HuH-7 (cell line): ENCODE measurements at regions not wholly inside any gene's neighbourhood (a gene's known extent, or its start where the extent isn't known, plus 50 kb on each side); places are given as distances from the start of the nearest gene placed in this dataset.
"Not testable (repeated sequence)": the region's sequence is repeated elsewhere in the genome, so short reads cannot be mapped to it uniquely, and the experiment has no call there.

Source experiments
- DNase-seq: peaks from one replicate; pipeline ENCODE4 v3.0.0; 2011; ENCODE audit warnings: low spot score

DNA sequence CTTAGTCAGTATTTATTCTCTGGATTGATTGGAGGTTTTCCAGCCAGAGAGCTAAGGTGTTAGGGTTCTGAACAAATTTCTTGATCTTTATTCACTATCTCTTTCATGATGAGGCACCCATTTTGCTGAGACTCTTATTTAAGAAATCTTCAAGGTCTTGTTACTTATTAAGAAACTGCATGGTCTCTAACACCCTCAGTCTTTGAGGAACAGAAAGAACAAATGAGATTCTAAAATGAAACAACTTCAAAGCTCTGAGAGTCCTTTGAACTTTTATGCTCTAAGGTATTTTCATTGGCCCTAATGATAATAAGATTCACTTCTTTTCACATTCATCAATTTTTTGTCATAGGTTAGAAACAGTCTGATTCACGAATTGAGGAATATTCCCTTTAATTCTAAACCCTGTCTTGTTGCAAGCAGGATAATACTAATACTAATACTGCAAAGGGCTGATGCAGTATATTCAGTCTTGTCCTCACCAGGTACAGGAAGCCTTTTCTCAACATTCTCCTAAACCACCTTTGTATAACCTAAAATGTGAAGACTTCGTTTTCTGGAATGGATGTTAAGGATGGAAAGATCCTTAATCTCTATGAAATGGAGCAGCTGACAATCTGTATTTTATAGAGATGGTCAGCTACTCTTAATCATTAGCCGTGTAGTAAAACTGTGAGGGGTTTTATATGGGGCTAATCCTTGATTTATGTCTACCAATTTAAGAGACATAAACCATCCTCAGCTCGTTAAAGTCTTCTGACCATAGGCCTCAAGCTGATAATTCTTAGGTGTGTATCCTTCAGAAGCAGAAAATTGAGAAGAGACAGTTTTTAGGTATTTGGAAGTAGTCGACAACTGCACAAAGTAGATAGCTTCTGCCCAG, 198.3 kb downstream of the OTOL1 start:
- DNase-seq: no peak

DNA sequence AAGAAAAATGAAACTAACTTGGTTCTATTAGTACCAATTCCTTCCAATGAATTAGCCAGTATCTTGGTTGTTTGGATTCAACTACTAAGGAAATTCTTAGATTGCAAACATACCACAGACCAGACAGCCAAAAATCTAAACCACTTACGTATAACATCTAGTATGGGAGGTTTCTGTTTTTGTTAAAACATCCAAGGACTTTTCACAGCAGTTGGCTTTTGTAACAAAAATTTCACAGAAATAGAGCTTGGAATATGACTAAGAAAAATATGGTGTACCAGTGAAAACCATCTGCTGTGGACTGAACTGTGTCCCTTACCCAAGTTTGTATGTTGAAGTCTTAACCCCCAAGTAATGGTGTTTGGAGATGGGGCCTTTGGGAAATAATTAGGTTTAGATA, 199.2 kb downstream of the OTOL1 start:
- no peak for DNase-seq

DNA sequence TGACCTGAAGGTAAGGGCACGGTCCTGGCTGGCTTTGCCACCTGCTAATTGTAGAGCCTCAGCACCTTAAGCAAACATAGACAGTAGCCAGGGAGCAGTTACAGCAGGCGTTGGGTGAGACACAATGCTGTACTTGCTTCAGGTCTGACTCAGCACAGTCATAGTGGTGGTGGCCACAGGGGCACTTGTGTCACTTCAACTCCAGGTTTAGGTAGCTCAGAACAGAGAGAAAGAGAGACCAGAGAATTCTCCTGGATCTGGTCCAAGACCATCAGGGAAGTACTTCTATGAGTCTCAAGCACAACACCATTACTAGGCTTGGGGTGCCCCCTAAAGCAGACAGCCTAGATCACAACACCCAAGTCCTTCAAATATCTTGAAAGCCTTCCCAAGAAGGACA, 204.4 kb downstream of the OTOL1 start:
- no peak for DNase-seq

DNA sequence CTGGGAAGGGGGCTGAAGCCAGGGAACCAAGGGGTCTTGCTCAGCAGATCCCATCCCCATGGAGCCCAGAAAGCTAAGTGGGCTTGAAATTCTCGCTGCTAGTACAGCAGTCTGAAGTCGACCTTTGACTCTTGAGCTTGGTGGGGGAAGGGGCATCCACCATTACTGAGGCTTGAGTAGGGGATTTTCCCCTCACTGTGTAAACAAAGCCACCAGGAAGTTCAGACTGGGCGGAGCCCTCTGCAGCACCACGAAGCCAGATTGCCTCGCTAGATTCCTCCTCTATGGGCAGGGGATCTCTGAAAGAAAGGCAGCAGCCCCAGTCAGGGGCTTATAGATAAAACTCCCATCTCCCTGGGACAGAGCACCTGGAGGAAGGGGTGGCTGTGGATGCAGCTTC, 210.6 kb downstream of the OTOL1 start:
- DNase-seq: not testable (repeated sequence)

- no peak for DNase-seq
These were observed 217.1 kb downstream of the OTOL1 start for GRCh38 chr3:161713731-161714130.

DNA sequence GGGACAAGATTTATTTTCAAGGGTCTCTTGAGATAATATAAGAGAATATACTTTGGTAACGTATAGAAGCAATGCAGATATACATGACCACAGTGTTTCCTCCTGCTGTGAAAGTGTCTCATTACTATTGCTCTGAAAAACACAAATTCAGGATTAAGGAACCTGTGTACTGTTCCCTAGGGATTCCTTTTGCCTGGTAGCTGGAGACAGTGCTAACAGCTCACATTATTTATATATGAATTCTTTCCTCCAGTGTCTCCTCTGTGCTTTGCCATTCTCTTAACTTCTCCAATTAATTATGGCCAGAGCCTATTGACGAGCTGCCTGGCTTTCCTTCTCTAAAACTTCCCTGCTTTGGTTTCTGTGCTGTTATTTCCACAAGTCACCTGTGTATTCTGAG, 235.4 kb downstream of the OTOL1 start:
- DNase-seq: no peak

DNA sequence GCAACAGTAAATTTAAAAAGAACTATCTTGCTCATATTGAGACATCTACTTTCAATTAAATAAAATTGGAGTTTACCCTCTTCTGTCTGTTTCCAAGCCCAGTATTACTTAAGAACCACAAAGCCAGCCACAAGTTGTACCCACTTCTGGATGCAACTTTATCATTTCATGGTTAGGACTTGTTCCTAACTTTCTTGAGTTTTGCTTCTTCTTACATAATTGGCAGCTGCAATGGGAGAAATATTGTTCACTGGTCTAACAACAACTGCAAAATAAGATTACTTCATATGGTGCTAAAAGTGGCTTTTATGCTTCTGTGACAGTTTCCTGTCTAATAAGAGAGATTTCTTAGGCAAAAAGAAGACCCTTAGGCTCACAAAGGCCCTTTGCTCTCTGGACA, 240.6 kb downstream of the OTOL1 start:
- no peak for DNase-seq

DNA sequence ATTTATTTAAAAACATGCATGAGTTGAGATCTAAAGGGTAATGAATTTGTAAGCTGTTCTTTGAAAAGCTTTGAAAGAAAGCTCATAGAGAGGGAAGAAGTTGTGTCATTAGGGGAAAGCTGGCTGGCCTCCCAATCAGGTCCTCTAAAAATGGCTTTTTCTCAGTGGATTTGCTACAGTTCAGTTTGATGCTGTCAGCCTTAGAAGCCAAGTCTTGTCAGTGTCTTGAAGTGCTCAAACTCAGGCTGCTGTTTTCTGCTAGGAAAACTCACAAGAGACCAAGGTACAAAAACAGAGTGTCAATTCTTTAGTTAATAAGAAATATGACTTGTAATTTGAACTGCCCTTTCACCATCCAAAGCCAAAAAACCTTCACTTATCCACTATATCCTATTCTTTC, 243.8 kb downstream of the OTOL1 start:
- DNase-seq: no peak

DNA sequence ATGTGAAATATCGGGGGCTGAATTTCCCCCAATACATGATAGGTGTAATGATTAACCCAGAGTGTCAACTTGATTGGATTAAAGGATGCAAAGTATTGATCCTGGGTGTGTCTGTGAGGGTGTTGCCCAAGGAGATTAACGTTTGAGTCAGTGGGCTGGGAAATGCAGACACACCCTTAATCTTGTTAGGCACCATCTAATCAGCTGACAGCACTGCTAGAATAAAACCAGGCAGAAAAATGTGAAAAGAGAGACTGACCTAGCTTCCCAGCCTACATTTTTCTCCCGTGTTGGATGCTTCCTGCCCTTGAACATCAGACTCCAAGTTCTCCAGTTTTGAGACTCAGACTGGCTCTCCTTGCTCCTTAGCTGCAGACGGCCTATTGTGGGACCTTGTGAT, 247.8 kb downstream of the OTOL1 start:
- DNase-seq: no peak

DNA sequence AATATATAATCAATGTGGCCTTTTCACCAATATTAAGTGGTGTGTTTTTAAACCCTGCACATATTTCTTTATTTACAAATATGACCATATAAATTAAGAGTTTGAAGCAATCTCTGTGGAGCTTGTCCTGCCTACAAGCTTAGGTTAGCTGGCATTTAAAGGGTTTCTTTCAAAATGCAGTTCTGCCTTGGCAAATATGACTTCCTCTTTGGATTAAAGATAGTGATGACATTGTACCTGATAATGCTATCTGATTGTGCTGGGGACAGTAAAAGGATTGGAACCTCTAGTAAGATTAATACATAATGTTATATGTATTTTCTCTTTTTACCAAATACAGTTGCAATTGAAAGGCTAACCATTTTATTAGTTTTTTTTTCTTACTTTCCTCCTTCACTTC, 249.1 kb downstream of the OTOL1 start:
- no peak for DNase-seq

DNA sequence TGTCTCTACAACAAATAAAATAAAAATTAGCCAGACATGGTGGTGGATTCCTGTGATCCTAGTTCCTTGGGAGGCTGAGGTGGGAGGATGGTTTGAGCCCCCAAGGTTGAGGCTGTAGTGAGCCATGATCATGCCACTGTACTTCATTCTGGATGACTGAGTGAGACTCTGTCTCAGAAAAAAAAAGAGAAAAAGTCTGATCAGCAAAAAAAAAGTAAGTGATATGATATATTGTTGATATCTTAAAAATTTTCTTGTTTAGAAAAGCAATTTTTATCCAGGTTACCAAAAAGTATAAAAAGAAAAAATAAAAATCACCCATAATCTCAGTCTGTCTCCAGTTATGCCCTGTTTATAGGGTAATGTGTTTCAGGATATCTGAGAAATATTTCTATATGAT, 251.4 kb downstream of the OTOL1 start:
- DNase-seq: no peak

DNA sequence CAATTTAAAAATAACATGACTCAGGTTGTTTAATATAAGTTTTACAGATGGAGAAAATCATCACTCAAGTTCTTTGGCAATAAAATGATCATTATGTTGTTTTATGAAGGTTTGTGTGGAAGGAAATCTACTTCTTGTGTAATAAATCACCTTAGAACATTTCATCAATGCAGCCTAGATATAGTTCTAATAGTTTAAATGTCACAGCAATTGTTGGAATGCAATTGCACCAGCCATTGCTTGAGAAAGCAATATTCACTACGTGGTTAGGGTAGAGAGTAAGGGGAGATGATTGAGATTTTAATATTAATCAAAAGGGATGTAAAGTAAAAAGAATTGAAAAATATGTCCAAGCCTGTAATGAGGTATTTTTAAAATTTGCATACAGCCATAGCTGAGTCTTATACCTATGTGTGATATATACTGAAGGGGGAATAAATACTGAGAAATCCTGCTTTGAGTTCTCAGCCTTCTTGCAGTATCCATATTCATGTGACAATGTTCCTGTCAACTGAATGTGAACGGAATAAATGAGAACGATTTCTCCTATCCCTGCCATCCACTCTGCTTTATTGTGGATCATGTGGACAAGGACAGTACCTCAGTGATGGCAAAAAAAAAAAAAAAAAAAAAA, 257.9 kb downstream of the OTOL1 start:
- no peak for DNase-seq

- no peak for DNase-seq
These were observed 262.8 kb downstream of the OTOL1 start for GRCh38 chr3:161759444-161759843.

GRCh38 chr3:161766331-161766730, 269.7 kb downstream of the OTOL1 start:
- no peak for DNase-seq

DNA sequence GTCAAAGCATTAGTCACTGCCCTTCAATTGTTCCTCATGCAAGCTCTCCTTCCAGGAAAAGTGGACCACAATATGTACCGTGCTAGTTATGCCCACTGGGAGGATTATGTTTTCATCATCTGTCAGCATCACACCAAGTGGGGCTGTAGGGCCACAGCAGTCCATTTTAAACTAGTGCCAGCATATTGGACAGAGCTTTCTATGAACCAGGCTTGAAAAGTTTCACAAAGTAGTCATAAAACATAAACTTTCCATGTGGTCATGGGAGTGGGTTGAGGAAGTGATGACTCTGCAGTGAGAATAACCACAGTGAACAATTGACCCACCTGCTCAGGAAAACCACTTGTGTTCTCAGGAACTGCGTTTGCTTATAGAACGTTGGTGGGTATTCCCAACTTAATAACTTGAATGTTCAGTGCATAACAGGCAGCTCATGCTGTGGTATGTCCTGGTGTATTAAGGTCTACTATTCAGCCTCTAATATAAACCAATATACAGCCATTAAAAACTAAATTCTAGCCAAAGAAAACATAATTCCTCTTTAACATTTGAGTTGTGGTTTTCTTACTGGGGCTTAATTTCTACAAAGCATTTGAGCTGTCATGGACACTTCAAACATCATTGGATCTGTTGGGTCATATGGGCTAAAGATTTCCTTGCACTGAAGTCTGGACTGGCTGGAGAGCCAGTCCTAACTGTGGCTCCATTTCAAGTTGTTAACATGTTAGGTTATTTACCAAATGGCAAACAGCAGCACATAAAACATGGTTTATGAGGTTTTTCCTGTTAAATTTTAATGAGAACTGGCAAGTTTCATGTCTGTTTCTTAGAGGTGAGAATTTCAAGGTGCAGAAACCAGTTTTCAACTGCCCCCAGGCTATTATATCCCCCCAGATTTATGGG, 274.1 kb downstream of the OTOL1 start:
- DNase-seq: no peak

- no peak for DNase-seq
These were observed 284.8 kb downstream of the OTOL1 start for GRCh38 chr3:161781381-161781780.

DNA sequence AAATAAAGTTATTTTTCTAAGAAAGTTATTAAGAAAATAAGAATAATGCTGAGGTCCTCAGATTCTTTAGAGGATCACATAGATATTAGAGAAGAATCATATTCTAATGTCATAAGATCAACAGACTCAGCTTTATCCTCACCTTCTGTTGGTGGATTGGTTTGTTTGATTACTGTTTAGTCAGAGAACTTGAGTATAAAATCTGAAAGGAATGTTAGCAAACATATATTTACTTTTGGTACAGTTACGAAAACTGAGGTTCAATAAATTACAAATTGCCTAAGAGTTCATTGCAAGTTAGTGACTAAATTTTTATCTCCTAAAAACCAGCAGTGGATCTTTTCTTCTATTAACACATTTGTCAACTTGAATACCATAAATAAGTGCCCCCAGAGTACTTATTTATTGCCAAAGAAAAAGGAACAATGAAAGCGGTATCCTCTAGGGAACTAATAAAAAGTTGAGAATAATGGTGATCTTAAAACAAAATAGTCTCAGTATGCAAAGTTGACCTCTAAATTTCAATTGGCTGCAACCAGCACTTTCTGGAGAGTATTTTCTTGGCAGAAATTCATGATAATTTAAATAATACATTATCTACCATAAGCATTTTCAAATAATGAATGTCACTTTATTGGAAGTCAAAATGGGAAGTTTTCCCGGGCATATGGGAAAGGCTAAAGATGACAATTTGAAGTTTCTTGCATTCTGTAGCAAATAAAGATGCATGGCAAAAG, 296.8 kb downstream of the OTOL1 start:
- no peak for DNase-seq

DNA sequence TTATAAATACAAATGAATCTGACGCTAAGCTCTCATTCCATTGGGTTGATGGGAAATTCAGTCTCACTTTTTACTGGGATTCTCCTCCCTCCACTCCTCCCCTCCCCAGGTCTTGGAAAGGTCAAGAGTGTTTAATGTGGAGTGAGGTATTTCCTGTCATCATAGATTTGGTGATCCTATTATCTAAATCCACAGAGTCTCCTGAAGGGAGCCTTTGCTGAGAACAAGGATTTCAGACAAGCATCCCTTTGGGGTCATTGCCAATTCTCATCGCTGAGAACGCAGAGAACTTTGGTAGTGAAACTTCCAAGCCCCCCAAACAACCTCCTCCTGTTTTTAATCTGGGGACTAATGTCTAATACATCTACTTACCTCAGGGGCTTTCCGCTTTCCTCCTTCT, 297.9 kb downstream of the OTOL1 start:
- no peak for DNase-seq

DNA sequence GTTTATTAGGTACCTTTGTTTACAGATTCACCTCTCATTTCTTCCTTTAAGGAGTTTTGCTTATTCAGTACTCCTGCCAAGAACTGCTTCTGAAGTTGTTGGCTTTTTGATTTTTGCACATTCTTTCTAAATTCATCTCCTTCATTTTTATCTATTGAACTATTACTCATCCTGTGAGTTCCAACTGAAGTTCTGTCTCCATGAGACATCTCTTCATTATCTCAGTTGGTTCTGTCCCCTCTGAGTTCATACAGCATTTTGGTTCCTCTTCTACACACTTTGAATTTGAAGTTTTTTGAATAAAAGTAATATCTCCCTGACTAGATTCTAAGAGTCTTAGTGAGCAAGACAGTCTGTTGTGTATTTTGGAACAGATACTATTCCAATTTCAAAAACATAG, 299.7 kb downstream of the OTOL1 start:
- DNase-seq: no peak

DNA sequence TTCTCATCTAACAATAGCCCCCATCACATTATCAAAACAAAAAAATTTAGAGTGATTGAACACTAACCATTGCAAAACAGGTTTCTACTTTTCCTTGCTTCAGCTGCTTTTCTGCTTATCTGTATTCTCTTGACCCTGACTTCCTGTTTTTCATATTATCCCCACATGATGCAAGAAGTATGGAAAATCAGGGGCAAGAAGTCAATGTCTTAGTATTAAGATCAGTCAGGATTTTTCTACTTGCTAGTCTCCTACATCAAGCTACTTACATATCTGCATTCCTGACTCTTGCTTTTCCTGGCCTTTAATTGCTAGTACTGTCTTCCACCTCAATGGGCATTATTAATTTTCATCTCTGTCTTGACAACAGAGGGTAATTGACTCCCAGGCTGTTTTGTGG, 300.2 kb downstream of the OTOL1 start:
- DNase-seq: no peak

GRCh38 chr3:161798016-161798415, 301.4 kb downstream of the OTOL1 start:
- DNase-seq: no peak

DNA sequence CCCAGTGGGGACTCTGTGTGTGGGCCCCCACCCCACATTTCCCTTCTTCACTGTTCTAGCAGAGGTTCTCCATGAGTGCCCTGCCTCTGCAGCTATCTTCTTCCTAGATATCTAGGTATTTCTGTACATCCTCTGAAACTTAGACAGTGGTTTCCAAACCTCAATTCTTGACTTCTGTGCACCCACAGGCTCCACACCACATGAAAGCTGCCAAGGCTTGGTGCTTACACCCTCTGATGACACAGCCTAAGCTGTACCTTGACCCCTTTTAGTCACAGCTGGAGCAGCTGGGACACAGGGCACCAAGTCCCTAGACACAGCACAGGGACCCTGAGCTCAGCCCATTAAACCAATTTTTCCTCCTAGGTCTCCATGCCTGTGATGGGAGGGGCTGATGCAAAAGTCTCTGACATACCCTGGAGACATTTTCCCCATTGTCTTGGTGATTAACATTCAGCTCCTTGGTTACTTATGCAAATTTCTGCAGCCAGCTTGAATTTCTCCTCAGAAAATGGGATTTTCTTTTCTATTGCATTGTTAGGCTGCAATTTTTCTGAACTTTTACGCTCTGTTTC, 304.5 kb downstream of the OTOL1 start:
- no peak for DNase-seq
